Pancreas (tissue), 10 donors: ENCODE measurements at regions not wholly inside any gene's neighbourhood (a gene's known extent, or its start where the extent isn't known, plus 50 kb on each side); places are given as distances from the start of the nearest gene placed in this dataset.

Experiments
- ATAC-seq, 4 donors: fragments of 200-7000 bp; cut with Tn5 transposase; one replicate each; pipeline versions ENCODE4 v1.8.0 to v1.9.1; 2020; ENCODE audit warnings: mild to moderate bottlenecking in 4 of 4, moderate library complexity in 4 of 4
- DNase-seq, 6 donors: peaks; one replicate each; pipeline ENCODE4 v3.0.0-alpha.2; 2020
- FAIRE-seq: peaks from 2 replicates; lab custom pipeline; 2012; peaks lifted over from hg19 to GRCh38; lab: Jason Lieb, UNC
- H3K27ac ChIP-seq, 4 donors: fragments of 200-600 bp; sonication (generic); 1 replicate in 3 of 4; 2 replicates in 1 of 4; pipeline versions ENCODE4 v1.5.0 to v1.8.0; 2020
- H3K27me3 ChIP-seq, 4 donors: fragments of 200-600 bp; one replicate each; pipeline ENCODE4 v1.8.0; 2021
- H3K36me3 ChIP-seq, 3 donors: fragments of 200-600 bp; sonication (generic) in 1 of 3; one replicate each; pipeline versions ENCODE4 v1.5.0 to v1.8.0; 2020 to 2021
- H3K4me1 ChIP-seq, 3 donors: fragments of 200-600 bp; one replicate each; pipeline ENCODE4 v1.8.0; 2021
- H3K4me3 ChIP-seq, 4 donors: fragments of 200-600 bp; sonication (generic) in 2 of 4; one replicate each; pipeline versions ENCODE4 v1.5.0 to v1.8.0; 2020 to 2021
- H3K9me3 ChIP-seq, 4 donors: fragments of 200-600 bp; one replicate each; pipeline ENCODE4 v1.8.0; 2021
- CTCF ChIP-seq, 4 donors: fragments of 200-600 bp; sonication (generic) in 3 of 4; IDR thresholded peaks; one replicate each; pipeline versions ENCODE4 v1.5.0 to v1.8.0; 2021; ENCODE audit warnings: antibody characterized with exemption in 4 of 4
- WGBS, 2 donors: extraction: QIAGEN DNeasy Blood & Tissue Kit; methylation state at CpG; one replicate each; pipeline ENCODE4 v1.1.7; 2013; 5-methylcytosine and 5-hydroxymethylcytosine counted together
- intact Hi-C, 3 donors: fragments of 100-400 bp; cut with DNase I; formaldehyde crosslinking; loops; one replicate each; pipeline versions ENCODE4 v1.11.1 to v1.14.2; 2022
- donor health status: healthy with polysubstance abuse.
- donor health status: DM: no; HTN: no; CAD: no; lungs with moderate emphysema.
- donor health status: DM: no; HTN: no; CAD: no.
- donor health status: control.
- donor health status: control.
- donor health status: Bipolar disorder and iron deficiency.
- donor health status: DM: yes; HTN: yes; CAD: no.
- donor health status: DM: no; HTN: no; CAD: no.
- donor health status: DM: no; HTN: no; CAD: no.
- donor health status: DM: yes; HTN: yes; CAD: no.

DNA sequence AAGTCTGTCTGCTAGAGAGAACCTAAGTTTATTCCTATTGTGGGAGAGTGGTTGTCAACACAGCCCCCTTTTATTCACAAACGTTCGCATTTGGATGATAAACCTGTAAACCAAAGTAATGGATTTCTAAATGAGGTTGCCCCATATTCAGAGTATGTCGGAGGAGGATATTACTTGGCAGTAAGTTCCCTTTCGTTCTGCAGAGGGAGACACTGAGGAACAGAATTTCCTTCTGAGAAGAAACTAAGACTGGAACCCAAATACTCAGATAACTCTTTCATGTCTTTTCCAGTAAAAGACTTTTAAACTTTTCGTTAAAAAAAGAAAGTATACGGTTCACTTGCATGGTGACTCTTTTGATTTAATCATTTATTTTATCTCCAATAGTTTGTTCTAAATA, 754.6 kb upstream of the MMS22L start:
- H3K27ac ChIP-seq = no peak overlapping the region
- peaks cover 0 to 4% (median 0%) of the 10 kb centered on the region in 4 donors for H3K27me3 ChIP-seq
- intact Hi-C loops = no loop called here
- ATAC-seq = no peak
- no peak overlapping the region for H3K4me3 ChIP-seq
- H3K36me3 ChIP-seq = no peaks in the 10 kb centered on the region
- H3K4me1 ChIP-seq = no peaks in the 10 kb centered on the region
- FAIRE-seq = no peak
- H3K9me3 ChIP-seq = no peaks in the 10 kb centered on the region
- 36 to 44% methylated on average over 6 of the region's 6 CpGs for WGBS, 2 donors
- TF ChIP-seq CTCF (IDR thresholded peaks at IDR 0.05) = no peak
- no peak for DNase-seq

GRCh38 chr6:98039443-98039842, 756.4 kb upstream of the MMS22L start:
- H3K27ac ChIP-seq = no peak overlapping the region
- peaks cover 0 to 12% (median 0%) of the 10 kb centered on the region in 4 donors for H3K27me3 ChIP-seq
- 37 to 40% methylated on average over 5 of the region's 5 CpGs for WGBS, 2 donors
- FAIRE-seq (no peak), ATAC-seq (no peak), DNase-seq (no peak)
- intact Hi-C loops = no loop called here
- no peak for TF ChIP-seq CTCF (IDR thresholded peaks at IDR 0.05)
- H3K4me1 ChIP-seq = no peaks in the 10 kb centered on the region
- H3K36me3 ChIP-seq = no peaks in the 10 kb centered on the region
- H3K9me3 ChIP-seq = no peaks in the 10 kb centered on the region
- H3K4me3 ChIP-seq = no peak overlapping the region

GRCh38 chr6:98039904-98040607, 757.0 kb upstream of the MMS22L start:
- intact Hi-C loops = no loop called here
- TF ChIP-seq CTCF (IDR thresholded peaks at IDR 0.05) = no peak
- no peak for ATAC-seq
- Histone ChIP-seq H3K4me1 (no peaks in the 10 kb centered on the region), H3K9me3 (no peaks in the 10 kb centered on the region), H3K36me3 (no peaks in the 10 kb centered on the region), H3K27me3 (peaks cover 0 to 12% (median 0%) of the 10 kb centered on the region in 4 donors), H3K27ac (no peak overlapping the region), H3K4me3 (no peak overlapping the region)
- no peak for FAIRE-seq
- no peak for DNase-seq
- 12 to 21% methylated on average over 3 of the region's 3 CpGs for WGBS, 2 donors

- TF ChIP-seq CTCF (IDR thresholded peaks at IDR 0.05) = no peak
- Histone ChIP-seq H3K4me3 (no peak overlapping the region), H3K36me3 (no peaks in the 10 kb centered on the region), H3K27ac (no peak overlapping the region), H3K27me3 (peaks cover 0 to 12% (median 0%) of the 10 kb centered on the region in 4 donors), H3K9me3 (no peaks in the 10 kb centered on the region), H3K4me1 (no peaks in the 10 kb centered on the region)
- intact Hi-C loops = no loop called here
- DNase-seq (no peak), ATAC-seq (no peak), FAIRE-seq (no peak)
Observed at GRCh38 chr6:98041056-98041455, 758.0 kb upstream of the MMS22L start.

DNA sequence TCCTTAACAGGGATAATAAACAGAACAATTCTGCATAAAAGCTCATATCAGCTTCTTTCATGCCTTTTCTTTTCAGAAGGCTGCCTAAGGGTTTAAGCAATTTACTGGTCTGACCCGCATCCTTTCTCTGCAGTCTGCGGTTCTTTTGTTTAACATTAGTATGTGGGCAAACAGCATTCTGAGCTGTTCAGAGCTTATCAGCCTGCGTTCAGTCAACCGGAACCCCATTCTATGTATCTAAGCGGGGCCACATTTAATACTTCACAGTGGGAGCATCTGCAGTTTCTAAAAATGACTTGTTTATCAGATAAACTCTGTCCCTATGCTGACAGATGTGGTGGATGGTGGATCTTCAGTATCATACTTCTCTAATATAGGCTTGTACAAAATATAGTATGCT, 758.9 kb upstream of the MMS22L start:
- Histone ChIP-seq H3K36me3 (no peaks in the 10 kb centered on the region), H3K9me3 (no peaks in the 10 kb centered on the region), H3K27ac (no peak overlapping the region), H3K27me3 (peaks cover 0 to 12% (median 0%) of the 10 kb centered on the region in 4 donors), H3K4me3 (no peak overlapping the region), H3K4me1 (no peaks in the 10 kb centered on the region)
- 6 to 7% methylated on average over 5 of the region's 5 CpGs for WGBS, 2 donors
- TF ChIP-seq CTCF (IDR thresholded peaks at IDR 0.05) = no peak
- DNase-seq (no peak), ATAC-seq (no peak), FAIRE-seq (no peak)
- intact Hi-C loops = no loop called here
